ENCODE measurements at regions not wholly inside any gene's neighbourhood (a gene's known extent, or its start where the extent isn't known, plus 50 kb on each side); places are given as distances from the start of the nearest gene placed in this dataset.

DNA sequence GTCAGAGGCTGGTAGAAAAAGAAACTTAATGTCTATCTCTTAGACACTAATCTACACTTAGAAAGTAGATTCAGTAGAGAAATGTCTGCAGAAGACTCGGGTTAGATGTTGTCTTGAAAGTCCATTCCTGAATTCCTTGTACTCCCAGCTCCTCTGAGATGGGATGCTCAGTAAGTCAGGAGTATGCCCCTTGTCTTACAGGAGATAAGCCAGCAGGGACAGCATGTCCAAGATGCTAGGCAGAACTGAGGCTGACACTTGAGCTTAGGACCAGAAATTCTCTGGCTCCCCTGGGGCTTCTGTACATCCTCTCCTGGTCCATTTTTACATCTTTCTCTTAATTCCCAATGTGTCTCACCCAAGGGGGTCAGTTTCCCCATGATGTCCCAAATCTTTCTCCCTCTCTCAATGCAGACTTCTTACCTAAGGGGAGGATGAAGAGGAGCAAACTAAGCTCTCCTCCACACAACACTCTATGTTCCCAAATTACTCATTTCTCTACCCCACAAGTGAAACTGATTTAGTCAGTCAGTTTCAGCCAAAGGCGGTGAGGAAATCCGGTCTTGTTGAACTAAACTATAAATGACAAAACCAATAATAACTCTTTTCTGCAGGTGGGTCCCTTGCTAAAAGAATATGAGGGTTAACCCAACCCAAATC lies 558.2 kb upstream of the DIPK2B start:
- Histone ChIP-seq H3K27me3 (no peaks in the 10 kb centered on the region), H3K27ac (peak overlapping the region; percentile 56 to 79 (median 66)), H3K9me3 (no peaks in the 10 kb centered on the region), H3K4me3 (no peak overlapping the region), H3K36me3 (no peaks in the 10 kb centered on the region), H3K4me1 (peaks cover 12 to 64% (median 23%) of the 10 kb centered on the region in 4 donors)
- TF ChIP-seq EP300 (IDR thresholded peaks at IDR 0.05) (no peak), POLR2A (IDR thresholded peaks at IDR 0.05) (no peak), POLR2AphosphoS5 (IDR thresholded peaks at IDR 0.05) (no peak)
- TF ChIP-seq, protein P1, sequence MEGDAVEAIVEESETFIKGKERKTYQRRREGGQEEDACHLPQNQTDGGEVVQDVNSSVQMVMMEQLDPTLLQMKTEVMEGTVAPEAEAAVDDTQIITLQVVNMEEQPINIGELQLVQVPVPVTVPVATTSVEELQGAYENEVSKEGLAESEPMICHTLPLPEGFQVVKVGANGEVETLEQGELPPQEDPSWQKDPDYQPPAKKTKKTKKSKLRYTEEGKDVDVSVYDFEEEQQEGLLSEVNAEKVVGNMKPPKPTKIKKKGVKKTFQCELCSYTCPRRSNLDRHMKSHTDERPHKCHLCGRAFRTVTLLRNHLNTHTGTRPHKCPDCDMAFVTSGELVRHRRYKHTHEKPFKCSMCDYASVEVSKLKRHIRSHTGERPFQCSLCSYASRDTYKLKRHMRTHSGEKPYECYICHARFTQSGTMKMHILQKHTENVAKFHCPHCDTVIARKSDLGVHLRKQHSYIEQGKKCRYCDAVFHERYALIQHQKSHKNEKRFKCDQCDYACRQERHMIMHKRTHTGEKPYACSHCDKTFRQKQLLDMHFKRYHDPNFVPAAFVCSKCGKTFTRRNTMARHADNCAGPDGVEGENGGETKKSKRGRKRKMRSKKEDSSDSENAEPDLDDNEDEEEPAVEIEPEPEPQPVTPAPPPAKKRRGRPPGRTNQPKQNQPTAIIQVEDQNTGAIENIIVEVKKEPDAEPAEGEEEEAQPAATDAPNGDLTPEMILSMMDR (IDR thresholded peaks at IDR 0.05) = no peak
- WGBS, 2 donors = 51 to 86% methylated on average over 3 of the region's 3 CpGs
- DNase-seq (no peak), ATAC-seq (ENCODE audit: low FRiP score in 2 of 2) (no peak)

DNA sequence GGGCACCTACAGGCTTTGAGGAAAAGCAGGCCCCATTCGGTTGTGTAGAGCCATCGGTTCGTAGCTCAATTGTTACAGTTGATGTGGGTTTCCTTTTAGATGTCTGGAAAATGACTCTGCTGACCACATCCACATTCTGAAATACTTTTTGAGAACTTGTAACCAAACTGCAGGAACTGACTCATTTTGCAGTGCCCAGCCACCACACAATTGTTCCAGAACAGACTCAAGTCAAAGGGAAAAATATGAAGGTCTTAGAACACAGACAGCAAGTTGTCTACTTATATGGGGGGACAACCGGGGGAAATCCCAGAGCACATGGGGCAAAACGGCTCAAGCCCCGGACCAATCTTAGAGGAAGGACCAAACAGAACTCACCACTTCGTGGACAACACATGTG lies 557.6 kb upstream of the DIPK2B start:
- TF ChIP-seq POLR2A (IDR thresholded peaks at IDR 0.05) (no peak), EP300 (IDR thresholded peaks at IDR 0.05) (no peak), POLR2AphosphoS5 (IDR thresholded peaks at IDR 0.05) (no peak)
- TF ChIP-seq, protein P1 (IDR thresholded peaks at IDR 0.05) = no peak
- DNase-seq (peak in 1 of 2 donors; percentile 39), ATAC-seq (ENCODE audit: low FRiP score in 2 of 2) (peak in 1 of 2 donors; percentile 65)
- Histone ChIP-seq H3K27ac (peak overlapping the region; percentile 56 to 79 (median 66)), H3K4me1 (peaks cover 11 to 60% (median 25%) of the 10 kb centered on the region in 4 donors), H3K36me3 (no peaks in the 10 kb centered on the region), H3K9me3 (no peaks in the 10 kb centered on the region), H3K27me3 (no peaks in the 10 kb centered on the region), H3K4me3 (no peak overlapping the region)
- 56 to 74% methylated on average over 7 of the region's 7 CpGs for WGBS, 2 donors

DNA sequence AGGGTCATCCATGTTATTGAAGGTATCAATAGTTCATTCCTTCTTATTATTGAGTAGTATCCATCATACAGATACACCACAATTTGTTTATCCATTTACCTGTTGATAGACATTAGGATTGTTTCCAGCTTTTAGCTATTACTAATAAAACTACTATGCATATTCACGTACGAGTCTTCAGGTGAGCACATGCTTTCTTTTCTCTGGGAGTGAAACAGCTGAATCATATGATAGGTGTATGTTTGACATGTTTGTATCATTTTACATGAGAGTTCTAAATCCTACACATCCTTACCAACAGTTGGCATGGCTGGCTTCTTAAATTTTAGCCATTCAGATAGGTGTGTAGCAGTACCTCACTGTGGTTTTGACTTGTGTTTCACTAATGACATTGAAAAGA lies 556.6 kb upstream of the DIPK2B start:
- WGBS, 2 donors = 81 to 86% methylated on average over 2 of the region's 2 CpGs
- TF ChIP-seq POLR2A (IDR thresholded peaks at IDR 0.05) (no peak), POLR2AphosphoS5 (IDR thresholded peaks at IDR 0.05) (no peak), EP300 (IDR thresholded peaks at IDR 0.05) (no peak)
- TF ChIP-seq, protein P1 (IDR thresholded peaks at IDR 0.05) = no peak
- Histone ChIP-seq H3K36me3 (no peaks in the 10 kb centered on the region), H3K27me3 (no peaks in the 10 kb centered on the region), H3K9me3 (no peaks in the 10 kb centered on the region), H3K4me1 (peaks cover 11 to 50% (median 28%) of the 10 kb centered on the region in 4 donors), H3K4me3 (no peak overlapping the region), H3K27ac (peak overlapping the region in 1 of 4 donors; percentile 48)
- no peak for DNase-seq
- no peak for ATAC-seq (ENCODE audit: low FRiP score in 2 of 2)

DNA sequence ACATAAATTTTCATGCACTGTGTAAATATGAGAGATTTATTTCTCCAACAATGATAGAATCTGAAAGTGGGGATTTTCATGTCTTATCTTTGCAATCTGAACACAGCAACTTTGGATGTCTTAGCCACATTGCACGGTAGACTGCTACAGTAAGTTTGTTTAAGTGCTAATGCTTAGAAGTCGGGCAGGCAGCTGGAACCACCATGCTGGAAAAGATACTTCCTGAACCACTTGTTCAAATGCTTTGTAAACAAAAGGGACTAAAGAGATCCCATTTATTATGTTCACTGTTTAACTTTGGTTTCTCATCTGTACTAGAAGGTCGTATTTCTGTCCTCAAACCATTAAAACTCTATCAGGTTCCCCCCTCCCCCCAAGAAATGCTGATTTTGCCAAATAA lies 555.9 kb upstream of the DIPK2B start:
- no peaks in the 10 kb centered on the region for H3K9me3 ChIP-seq
- peaks cover 8 to 47% (median 27%) of the 10 kb centered on the region in 4 donors for H3K4me1 ChIP-seq
- 10 to 27% methylated on average over 3 of the region's 3 CpGs for WGBS, 2 donors
- no peak overlapping the region for H3K4me3 ChIP-seq
- TF ChIP-seq POLR2A (IDR thresholded peaks at IDR 0.05) (no peak), POLR2AphosphoS5 (IDR thresholded peaks at IDR 0.05) (no peak), EP300 (IDR thresholded peaks at IDR 0.05) (no peak)
- TF ChIP-seq, protein P1 (IDR thresholded peaks at IDR 0.05) = no peak
- peak overlapping the region in 1 of 4 donors; percentile 10 for H3K27ac ChIP-seq
- ATAC-seq (ENCODE audit: low FRiP score in 2 of 2) (no peak), DNase-seq (no peak)
- H3K36me3 ChIP-seq = no peaks in the 10 kb centered on the region
- H3K27me3 ChIP-seq = no peaks in the 10 kb centered on the region

DNA sequence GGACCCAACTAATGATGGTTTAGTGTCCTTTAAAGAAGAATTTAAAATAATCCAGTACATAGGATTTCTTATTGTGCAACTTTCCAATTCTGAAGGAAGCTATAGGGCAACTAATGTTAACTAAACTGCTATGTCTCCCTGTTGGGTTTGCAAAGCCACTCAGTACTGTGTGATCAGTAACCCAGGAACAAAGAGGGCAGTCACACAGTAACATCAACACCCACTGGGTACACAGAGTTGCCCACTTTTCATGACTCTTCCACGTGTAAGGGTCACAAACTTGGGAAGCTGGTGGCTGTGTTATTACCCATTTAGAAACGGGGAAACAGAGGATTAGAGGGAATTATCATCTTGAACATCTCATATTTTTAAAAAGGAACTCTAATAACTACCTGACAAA lies 555.0 kb upstream of the DIPK2B start:
- H3K36me3 ChIP-seq = no peaks in the 10 kb centered on the region
- TF ChIP-seq POLR2AphosphoS5 (IDR thresholded peaks at IDR 0.05) (no peak), POLR2A (IDR thresholded peaks at IDR 0.05) (no peak), EP300 (IDR thresholded peaks at IDR 0.05) (no peak)
- TF ChIP-seq, protein P1 (IDR thresholded peaks at IDR 0.05) = no peak
- H3K4me3 ChIP-seq = no peak overlapping the region
- no peak for ATAC-seq (ENCODE audit: low FRiP score in 2 of 2)
- H3K27ac ChIP-seq = no peak overlapping the region
- no peaks in the 10 kb centered on the region for H3K9me3 ChIP-seq
- 54 to 76% methylated on average over 2 of the region's 2 CpGs for WGBS, 2 donors
- H3K27me3 ChIP-seq = no peaks in the 10 kb centered on the region
- DNase-seq = no peak
- H3K4me1 ChIP-seq = peaks cover 8 to 44% (median 26%) of the 10 kb centered on the region in 4 donors
